ENCODE measurements at regions not wholly inside any gene's neighbourhood (a gene's known extent, or its start where the extent isn't known, plus 50 kb on each side); places are given as distances from the start of the nearest gene placed in this dataset.
"Not testable (repeated sequence)": the region's sequence is repeated elsewhere in the genome, so short reads cannot be mapped to it uniquely, and the experiment has no call there.

DNA sequence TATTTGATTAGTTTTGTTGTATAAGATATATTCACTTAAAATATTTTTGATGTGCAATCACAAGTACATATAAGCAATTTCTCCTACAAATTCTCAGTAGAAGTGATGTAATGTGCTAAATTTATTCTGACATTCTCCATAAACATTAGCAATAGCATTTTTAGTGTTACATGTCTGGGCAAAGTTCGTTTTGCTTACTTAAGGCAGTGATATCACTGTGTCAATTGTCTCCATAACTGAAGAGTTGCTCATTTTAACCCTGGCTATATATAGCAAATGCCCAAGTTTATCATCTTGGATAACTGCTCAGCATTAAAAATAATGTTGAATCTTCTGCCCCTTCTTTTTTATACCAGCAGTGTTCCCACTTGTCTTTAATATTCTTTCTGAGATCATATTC lies 340.0 kb upstream of the NDST4 start:
- H3K27ac ChIP-seq: no peak overlapping the region
- no peak overlapping the region for H3K4me3 ChIP-seq (ENCODE audit: low read depth, low read length)
- no peaks in the 10 kb centered on the region for H3K36me3 ChIP-seq (replicated peaks)
- TF ChIP-seq CTCF (IDR thresholded peaks at IDR 0.05; ENCODE audit: low read depth, low read length, missing control alignments): no peak
- DNase-seq: no peak
- in situ Hi-C loops (cut with HindIII; ENCODE audit: low pct_ligation_motif_present, low sequenced_read_pairs): no loop called here
- H3K27me3 ChIP-seq (replicated peaks): no peaks in the 10 kb centered on the region

GRCh38 chr4:115452229-115452628 lies 338.8 kb upstream of the NDST4 start:
- H3K27ac ChIP-seq; H3K27me3 ChIP-seq (replicated peaks); H3K4me3 ChIP-seq (ENCODE audit: low read depth, low read length); H3K36me3 ChIP-seq (replicated peaks); in situ Hi-C loops (cut with HindIII; ENCODE audit: low pct_ligation_motif_present, low sequenced_read_pairs); DNase-seq: not testable (repeated sequence)

- TF ChIP-seq CTCF (IDR thresholded peaks at IDR 0.05; ENCODE audit: low read depth, low read length, missing control alignments): no peak
- Histone ChIP-seq H3K36me3 (replicated peaks) (no peaks in the 10 kb centered on the region), H3K27ac (no peak overlapping the region), H3K4me3 (ENCODE audit: low read depth, low read length) (no peak overlapping the region), H3K27me3 (replicated peaks) (no peaks in the 10 kb centered on the region)
- no peak for DNase-seq
- in situ Hi-C loops (cut with HindIII; ENCODE audit: low pct_ligation_motif_present, low sequenced_read_pairs): no loop called here
Observed at GRCh38 chr4:115437739-115438138, 324.3 kb upstream of the NDST4 start.

DNA sequence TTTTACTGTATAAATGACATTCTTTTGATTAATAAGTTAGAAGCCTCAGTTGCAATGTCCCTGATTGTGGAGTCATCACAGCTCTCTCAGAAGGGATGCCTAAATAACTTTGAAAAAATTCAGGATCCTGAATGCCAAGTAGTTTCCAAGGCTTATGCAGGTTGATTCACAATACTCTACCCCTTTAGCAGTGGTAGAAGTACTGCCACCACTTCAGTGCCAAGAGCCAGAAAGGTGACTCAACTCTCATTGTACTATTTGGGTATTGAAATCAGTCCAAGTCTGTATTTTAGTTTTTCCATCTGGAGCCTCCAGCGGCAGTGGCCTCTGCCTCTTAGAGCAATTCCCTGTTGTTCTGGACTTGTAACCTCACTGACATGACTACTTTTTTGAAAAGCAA lies 320.1 kb upstream of the NDST4 start:
- H3K36me3 ChIP-seq (replicated peaks): no peaks in the 10 kb centered on the region
- H3K27ac ChIP-seq: no peak overlapping the region
- no peak for TF ChIP-seq CTCF (IDR thresholded peaks at IDR 0.05; ENCODE audit: low read depth, low read length, missing control alignments)
- in situ Hi-C loops (cut with HindIII; ENCODE audit: low pct_ligation_motif_present, low sequenced_read_pairs): no loop called here
- no peak for DNase-seq
- H3K4me3 ChIP-seq (ENCODE audit: low read depth, low read length): no peak overlapping the region
- H3K27me3 ChIP-seq (replicated peaks): no peaks in the 10 kb centered on the region

- Histone ChIP-seq H3K27ac (no peak overlapping the region), H3K27me3 (replicated peaks) (no peaks in the 10 kb centered on the region), H3K4me3 (ENCODE audit: low read depth, low read length) (no peak overlapping the region), H3K36me3 (replicated peaks) (no peaks in the 10 kb centered on the region)
- in situ Hi-C loops (cut with HindIII; ENCODE audit: low pct_ligation_motif_present, low sequenced_read_pairs): no loop called here
- no peak for TF ChIP-seq CTCF (IDR thresholded peaks at IDR 0.05; ENCODE audit: low read depth, low read length, missing control alignments)
- DNase-seq: no peak
Observed at GRCh38 chr4:115430024-115430423, 316.6 kb upstream of the NDST4 start.

DNA sequence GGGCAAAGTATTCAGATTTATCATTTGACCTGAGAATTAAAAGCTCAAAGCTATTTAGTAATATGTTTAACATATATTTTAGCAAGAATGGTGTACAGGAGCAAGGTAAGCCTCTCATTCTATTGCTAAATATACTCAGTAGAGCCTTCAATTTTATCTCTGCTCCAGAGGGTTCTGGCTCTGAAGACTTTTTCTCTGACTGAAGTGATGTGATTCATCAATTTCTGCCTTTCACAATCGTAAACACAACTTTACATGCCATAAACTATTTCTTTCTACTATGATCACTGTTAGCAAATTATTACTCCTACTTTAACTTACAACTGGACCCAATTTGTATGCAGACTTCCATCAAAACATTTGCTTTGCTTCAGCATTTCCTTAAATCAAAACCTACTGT lies 315.0 kb upstream of the NDST4 start:
- H3K27me3 ChIP-seq (replicated peaks): no peaks in the 10 kb centered on the region
- no peak for DNase-seq
- H3K27ac ChIP-seq: no peak overlapping the region
- in situ Hi-C loops (cut with HindIII; ENCODE audit: low pct_ligation_motif_present, low sequenced_read_pairs): no loop called here
- no peaks in the 10 kb centered on the region for H3K36me3 ChIP-seq (replicated peaks)
- no peak for TF ChIP-seq CTCF (IDR thresholded peaks at IDR 0.05; ENCODE audit: low read depth, low read length, missing control alignments)
- no peak overlapping the region for H3K4me3 ChIP-seq (ENCODE audit: low read depth, low read length)

Measured in brain microvascular endothelial cell (primary cell).